COLO668 (cell line): ENCODE measurements at regions not wholly inside any gene's neighbourhood (a gene's known extent, or its start where the extent isn't known, plus 50 kb on each side); places are given as distances from the start of the nearest gene placed in this dataset.
"Not testable (repeated sequence)": the region's sequence is repeated elsewhere in the genome, so short reads cannot be mapped to it uniquely, and the experiment has no call there.

Experiments used
- DNase-seq: peaks from one replicate; lab custom pipeline; 2025; ENCODE audit not compliant: unreplicated experiment; lab: John Stamatoyannopoulos, UW

DNA sequence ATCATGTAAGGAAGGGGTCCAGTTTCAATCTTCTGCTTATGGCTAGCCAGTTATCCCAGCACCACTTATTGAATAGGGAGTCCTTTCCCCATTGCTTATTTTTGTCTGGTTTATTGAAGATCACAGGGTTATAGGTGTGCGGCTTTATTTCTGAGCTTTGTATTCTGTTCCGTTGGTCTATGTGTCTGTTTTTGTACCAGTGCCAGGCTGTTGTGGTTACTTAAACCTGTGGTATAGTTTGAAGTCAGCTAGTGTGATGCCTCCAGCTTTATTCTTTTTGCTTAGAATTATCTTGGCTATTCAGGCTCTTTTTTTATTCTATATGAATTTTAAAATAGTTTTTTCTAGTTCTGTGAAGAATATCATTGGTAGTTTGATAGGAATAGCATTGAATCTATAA lies 234.6 kb upstream of the CASK start:
- DNase-seq: not testable (repeated sequence)

- DNase-seq: no peak
These were observed 228.5 kb upstream of the CASK start for GRCh38 chrX:42151808-42152207.

GRCh38 chrX:42149765-42150164 lies 226.4 kb upstream of the CASK start:
- no peak for DNase-seq

- no peak for DNase-seq
These were observed 225.9 kb upstream of the CASK start for GRCh38 chrX:42149281-42149680.

DNA sequence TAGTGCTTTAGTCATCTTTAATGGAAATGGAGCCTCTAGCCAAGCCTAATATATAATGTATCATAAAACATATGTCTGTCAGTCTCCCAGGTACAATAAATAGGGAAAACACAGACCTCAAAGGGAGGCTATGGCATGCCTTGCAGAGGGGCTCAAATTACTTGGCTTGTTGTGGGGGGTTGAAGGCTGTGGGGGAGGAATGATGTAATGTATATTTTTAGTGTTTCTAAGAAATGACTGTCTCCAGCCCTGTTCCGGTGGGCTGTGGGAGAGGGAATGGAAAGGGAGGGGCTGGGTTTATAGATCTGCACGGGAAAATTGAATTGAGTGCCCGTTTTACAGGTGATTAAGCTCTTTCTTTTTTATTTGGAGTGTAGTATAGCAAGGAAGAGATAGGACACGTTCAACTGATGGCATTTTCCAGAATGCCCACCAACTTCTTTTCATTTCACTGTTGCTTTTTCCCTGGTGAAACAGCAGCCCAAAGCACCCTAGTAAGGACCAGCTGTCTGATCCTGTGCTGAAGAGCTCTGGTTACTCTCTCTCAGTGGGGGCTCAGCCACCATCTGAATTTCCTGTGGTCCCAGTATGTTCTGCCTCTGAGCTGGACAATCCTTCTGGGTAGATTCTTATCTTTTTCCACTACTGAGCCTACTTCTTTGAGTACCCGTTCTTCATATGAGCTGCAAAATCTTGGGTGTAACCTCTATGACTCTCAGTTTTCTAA lies 220.7 kb upstream of the CASK start:
- no peak for DNase-seq

- no peak for DNase-seq
These were observed 217.0 kb upstream of the CASK start for GRCh38 chrX:42140320-42140719.

GRCh38 chrX:42135583-42136228 lies 212.4 kb upstream of the CASK start:
- DNase-seq: no peak

DNA sequence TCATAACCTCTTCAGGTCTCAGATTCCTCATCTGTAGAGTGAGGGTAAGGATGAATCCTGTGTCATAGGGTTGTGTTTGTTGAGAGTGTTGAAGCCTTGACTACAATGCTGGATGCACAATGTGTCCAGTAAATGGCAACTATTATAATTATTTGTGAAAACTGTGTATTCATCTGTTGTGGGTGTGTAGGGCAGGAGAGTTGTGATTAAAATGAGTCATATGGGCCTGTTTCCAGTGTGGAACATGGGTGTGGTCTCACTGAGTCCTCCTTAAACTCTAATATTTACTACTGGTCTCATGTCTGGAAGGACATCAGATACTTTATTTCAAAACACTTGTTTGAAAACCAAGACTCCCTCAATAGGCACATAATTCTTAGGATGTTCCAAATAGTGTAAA lies 208.5 kb upstream of the CASK start:
- DNase-seq: no peak

- DNase-seq: no peak
These were observed 205.9 kb upstream of the CASK start for GRCh38 chrX:42129022-42129940.

- no peak for DNase-seq
These were observed 205.2 kb upstream of the CASK start for GRCh38 chrX:42128587-42128986.

GRCh38 chrX:42128020-42128419 lies 204.7 kb upstream of the CASK start:
- no peak for DNase-seq

DNA sequence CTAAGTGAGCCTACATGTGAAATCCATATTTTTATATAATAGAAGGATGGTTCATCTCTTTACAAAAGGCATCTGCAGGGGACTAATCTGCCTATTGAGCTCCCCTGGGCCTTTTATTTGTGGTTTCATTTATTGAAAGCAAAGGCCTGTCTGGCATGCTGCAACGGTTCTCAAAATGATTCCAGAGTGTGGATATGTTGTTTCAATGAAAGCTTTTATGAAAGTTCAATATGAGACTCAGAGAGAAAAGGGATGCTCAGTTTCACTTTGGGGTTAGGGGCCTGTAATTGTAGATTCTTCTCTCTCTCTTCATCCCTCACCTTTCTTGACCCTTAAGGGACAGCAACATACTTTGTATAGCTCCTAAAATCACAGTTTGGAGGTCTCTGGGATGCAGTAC lies 204.2 kb upstream of the CASK start:
- DNase-seq: no peak

- DNase-seq: no peak
These were observed 200.0 kb upstream of the CASK start for GRCh38 chrX:42123369-42123768.

DNA sequence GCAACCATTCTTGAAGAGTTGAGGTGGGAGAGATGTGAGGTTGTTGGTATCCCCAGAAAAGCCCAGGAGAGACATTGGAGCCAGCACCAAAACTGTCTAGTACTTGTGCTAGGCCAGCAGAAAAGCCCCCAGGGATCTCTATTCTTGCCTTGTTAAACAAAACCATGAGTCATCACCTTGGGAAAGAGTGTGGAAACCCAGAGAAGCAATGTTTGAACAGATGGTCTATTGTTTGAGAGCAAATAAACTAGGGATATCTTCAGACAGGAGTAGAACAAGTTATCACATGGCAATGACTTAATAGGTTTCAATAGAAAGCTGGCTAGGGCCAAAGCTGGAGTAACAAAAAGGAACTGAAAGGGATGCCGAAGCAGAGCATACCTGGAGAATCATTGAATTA lies 195.7 kb upstream of the CASK start:
- peak; percentile 39 for DNase-seq

DNA sequence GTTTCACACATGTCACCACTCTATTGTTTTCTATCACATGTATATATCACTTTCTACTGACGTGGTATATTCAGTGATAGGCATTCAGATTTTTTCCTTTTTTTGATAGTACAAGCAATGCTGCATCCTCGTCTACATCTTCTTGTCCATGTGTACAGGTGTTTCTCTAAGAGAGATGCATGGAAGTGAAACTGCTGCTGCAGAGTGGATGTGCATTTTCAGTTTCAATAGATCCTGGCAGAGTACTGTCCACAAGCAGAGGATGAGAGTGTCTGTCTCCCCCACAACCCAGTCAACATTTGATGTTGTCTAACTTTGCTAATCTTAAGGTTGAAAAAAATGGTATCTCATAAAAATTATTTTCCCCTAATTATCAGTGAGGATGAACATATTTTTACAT lies 194.0 kb upstream of the CASK start:
- no peak for DNase-seq

- no peak for DNase-seq
These were observed 186.1 kb upstream of the CASK start for GRCh38 chrX:42109428-42109827.

- no peak for DNase-seq
These were observed 184.4 kb upstream of the CASK start for GRCh38 chrX:42107495-42108488.

DNA sequence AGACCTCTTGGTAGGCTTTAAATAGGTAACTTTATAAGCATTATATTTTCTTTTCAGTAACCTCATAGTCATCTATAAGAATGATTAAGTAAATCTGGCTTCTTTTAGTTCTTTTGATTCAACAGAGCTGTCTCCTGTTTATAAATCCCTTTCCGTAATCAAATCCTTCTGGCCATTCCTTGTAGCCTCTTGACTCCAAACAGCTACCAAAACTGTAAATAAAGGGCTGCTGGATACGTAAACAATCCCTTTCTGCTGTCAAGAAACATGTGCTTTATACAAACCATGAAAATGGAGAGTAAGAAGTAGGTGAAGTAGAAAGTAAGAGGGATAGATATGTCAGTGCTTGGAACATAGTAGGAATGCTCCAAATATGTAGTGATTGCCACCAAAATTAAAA lies 183.2 kb upstream of the CASK start:
- DNase-seq: no peak

DNA sequence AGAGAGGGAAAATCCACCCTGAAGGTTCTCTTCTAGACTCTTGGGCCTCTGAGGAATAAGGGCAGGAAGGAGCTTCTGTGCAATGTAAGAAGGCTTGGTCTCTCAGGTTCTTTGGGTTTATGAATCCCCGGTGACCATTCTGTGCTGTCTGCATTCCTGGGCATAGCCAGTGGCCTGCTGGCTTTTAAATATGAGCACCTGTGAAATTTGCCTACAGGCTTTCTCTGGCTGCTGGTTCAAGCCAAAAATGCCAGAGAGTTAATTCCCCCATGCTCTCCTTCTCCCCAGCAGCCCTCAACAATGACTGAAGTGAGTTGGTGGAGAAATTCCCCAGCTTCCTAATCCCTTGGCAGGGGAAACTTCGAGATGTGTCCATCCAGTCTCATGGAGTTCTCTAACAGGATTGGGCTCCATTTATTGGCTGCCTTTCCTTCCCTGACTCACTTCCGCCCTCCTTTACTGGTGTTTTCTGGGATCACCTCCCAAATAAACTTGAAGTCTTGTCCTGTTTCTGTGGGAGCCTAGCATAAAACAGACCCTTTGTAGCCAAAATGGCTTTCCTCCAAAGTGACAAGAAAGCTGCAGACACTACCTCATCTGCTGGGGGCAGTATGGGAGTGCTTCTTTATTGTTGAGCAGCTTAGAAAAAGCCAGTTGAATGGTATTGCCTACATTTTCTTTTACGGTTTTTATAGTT lies 179.4 kb upstream of the CASK start:
- no peak for DNase-seq

- DNase-seq: no peak
These were observed 175.5 kb upstream of the CASK start for GRCh38 chrX:42098900-42099299.
